Effector memory CD4-positive, alpha-beta T cell (primary cell): ENCODE measurements at regions not wholly inside any gene's neighbourhood (a gene's known extent, or its start where the extent isn't known, plus 50 kb on each side); places are given as distances from the start of the nearest gene placed in this dataset.

Experiments used
- DNase-seq, 3 donors: peaks; one replicate each; pipeline ENCODE4 v3.0.0-alpha.2; 2020
- H3K27ac ChIP-seq: 2 replicates; pipeline ENCODE4 v1.7.0; 2013; ENCODE audit warnings: mild to moderate bottlenecking, low read length, moderate library complexity; ENCODE audit not compliant: insufficient read depth, poor library complexity, severe bottlenecking
- H3K27me3 ChIP-seq: replicated peaks from 2 replicates; pipeline ENCODE4 v1.7.0; 2013; ENCODE audit warnings: mild to moderate bottlenecking, low read length; ENCODE audit not compliant: insufficient read depth, control insufficient read depth, poor library complexity, severe bottlenecking
- H3K36me3 ChIP-seq: 2 replicates; pipeline ENCODE4 v1.7.0; 2013; ENCODE audit warnings: mild to moderate bottlenecking, low read length, moderate library complexity; ENCODE audit not compliant: control insufficient read depth, insufficient read depth
- H3K4me1 ChIP-seq: 2 replicates; pipeline ENCODE4 v1.7.0; 2013; ENCODE audit warnings: low read length, mild to moderate bottlenecking; ENCODE audit not compliant: control insufficient read depth, insufficient read depth, poor library complexity, severe bottlenecking
- H3K4me3 ChIP-seq: 2 replicates; pipeline ENCODE4 v1.7.0; 2013; ENCODE audit warnings: low read length, low read depth, mild to moderate bottlenecking; ENCODE audit not compliant: insufficient read depth, poor library complexity, severe bottlenecking
- H3K9me3 ChIP-seq: 2 replicates; pipeline ENCODE4 v1.7.0; 2013; ENCODE audit warnings: mild to moderate bottlenecking, low read length, moderate library complexity; ENCODE audit not compliant: control insufficient read depth

DNA sequence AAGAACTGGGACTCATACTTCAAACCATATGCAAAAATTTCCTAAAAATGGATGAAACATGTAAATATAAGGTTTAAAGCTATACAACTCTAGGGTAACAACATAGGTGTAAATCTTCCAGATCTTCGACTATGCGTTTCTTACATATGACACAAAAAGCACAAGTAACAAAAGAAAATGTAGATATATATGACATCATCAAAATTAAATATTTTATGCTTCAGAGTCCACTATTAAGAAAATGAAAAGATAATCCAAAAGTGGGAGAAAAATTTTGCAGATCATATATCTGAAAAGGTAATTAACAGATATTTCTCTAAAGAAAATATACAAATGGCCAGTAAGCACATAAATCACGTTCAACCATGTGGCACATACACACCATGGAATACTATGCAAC is 164.2 kb upstream of the ACTRT1 start:
- Histone ChIP-seq H3K27me3 (no peaks in the 10 kb centered on the region), H3K4me3 (no peak overlapping the region), H3K27ac (no peak overlapping the region), H3K4me1 (no peaks in the 10 kb centered on the region), H3K9me3 (no peaks in the 10 kb centered on the region), H3K36me3 (no peaks in the 10 kb centered on the region)
- no peak for DNase-seq

DNA sequence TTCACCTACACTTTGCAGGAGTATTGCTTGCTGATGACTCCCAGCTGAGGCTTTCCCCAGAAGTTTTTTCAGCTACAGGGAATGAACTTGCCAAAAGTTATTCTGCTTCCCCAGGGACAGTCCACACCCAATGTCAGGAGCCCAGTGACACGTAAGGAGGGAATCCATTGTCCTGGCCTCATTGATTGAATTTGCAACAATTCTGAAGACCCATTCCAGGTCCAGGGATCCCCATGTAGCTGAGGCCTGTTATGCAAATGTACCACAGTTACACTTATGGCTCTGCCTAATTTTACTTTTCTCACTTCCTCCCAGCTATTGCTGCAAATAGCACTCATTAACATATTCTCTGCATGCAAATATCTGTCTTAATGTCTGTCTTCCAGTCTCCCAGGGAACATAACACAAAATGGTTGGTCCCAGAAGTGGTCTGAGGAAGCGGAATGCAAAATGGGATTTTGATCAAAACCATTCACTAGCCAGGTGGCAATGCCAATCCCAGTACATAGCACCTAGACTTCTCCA is 113.7 kb upstream of the ACTRT1 start:
- no peaks in the 10 kb centered on the region for H3K36me3 ChIP-seq
- no peak overlapping the region for H3K27ac ChIP-seq
- H3K27me3 ChIP-seq, result no peaks in the 10 kb centered on the region
- no peaks in the 10 kb centered on the region for H3K4me1 ChIP-seq
- no peaks in the 10 kb centered on the region for H3K9me3 ChIP-seq
- no peak overlapping the region for H3K4me3 ChIP-seq
- DNase-seq, result no peak

DNA sequence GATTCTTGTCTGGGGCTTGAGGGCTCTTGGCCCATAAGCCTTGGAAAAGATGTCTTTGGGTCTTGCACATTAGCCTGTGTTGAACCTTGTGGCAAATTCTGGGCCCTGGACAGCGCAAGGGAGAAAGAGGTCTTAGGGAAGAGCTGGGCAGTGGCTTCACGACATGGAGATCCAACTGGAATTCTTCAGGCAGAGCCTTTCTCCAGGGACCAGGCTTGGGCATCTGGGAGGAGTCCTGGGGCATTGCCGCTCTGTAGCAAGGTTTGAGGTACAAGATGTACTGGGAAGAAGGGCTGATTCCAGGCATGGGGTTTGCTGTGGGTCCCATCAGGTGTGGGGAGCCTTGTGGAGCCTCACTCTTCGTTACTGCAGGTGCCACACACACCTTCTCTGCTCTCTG is 104.0 kb upstream of the ACTRT1 start:
- H3K9me3 ChIP-seq, result no peaks in the 10 kb centered on the region
- no peak overlapping the region for H3K4me3 ChIP-seq
- H3K4me1 ChIP-seq, result no peaks in the 10 kb centered on the region
- H3K27ac ChIP-seq, result no peak overlapping the region
- DNase-seq, result no peak
- no peaks in the 10 kb centered on the region for H3K27me3 ChIP-seq
- H3K36me3 ChIP-seq, result no peaks in the 10 kb centered on the region

DNA sequence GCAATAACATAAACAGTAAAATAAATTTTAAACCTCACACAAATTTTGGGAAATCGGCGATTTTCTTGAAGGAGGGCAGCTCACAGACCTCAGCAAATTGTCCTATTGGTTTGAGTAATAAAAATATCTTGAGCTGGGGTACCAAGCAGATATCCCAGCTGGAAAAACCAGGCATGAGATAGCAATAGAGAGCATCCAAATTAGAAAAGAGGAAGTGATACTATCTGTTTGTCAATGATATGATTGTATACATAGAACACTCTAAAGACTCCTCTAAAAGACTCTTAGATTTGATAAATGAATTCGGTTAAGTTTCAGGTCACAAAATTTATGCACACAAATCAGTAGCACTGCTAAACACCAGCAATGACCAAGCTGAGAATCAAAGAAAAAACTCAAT is 90.5 kb upstream of the ACTRT1 start:
- no peak overlapping the region for H3K4me3 ChIP-seq
- H3K9me3 ChIP-seq, result no peaks in the 10 kb centered on the region
- no peak overlapping the region for H3K27ac ChIP-seq
- no peak for DNase-seq
- H3K4me1 ChIP-seq, result no peaks in the 10 kb centered on the region
- H3K36me3 ChIP-seq, result no peaks in the 10 kb centered on the region
- no peaks in the 10 kb centered on the region for H3K27me3 ChIP-seq

DNA sequence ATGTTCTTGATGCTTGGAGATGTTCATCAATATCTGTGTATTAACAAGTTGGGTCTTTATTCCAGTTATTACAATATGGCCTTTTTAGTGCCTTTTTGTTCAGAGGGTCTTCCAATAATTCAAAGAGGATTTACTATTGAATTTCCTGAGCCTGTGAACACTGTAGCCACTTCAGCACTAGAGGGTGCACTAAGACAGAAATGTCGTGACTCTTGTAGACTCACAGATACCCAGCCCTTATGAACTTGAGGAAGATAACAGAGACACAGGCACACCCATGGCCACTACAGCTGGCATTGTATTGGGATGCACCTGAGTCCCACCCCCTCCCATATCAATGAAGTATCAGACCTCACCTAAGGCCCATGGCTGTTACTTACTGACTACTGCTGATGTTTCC is 54.4 kb upstream of the ACTRT1 start:
- no peaks in the 10 kb centered on the region for H3K36me3 ChIP-seq
- no peak for DNase-seq
- H3K9me3 ChIP-seq, result no peaks in the 10 kb centered on the region
- H3K4me1 ChIP-seq, result no peaks in the 10 kb centered on the region
- H3K27me3 ChIP-seq, result no peaks in the 10 kb centered on the region
- no peak overlapping the region for H3K4me3 ChIP-seq
- H3K27ac ChIP-seq, result no peak overlapping the region

DNA sequence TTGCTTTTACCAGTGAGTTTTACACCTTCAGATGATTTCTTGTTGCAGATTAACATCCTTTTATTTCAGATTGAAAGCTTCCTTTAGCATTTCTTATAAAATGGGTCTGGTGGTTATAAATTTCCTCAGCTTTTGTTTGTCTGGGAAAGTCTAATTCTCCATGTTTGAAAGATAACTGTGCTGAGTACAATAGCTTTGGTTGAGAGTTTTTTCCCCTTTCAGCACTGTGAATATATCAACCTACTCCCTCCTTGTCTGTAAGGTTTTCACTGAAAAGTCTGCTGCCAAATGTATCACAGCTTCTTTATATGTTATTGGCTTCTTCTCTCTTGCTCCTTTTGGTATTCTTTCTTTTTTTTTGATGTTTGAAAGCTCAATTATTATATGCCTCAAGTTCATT is 53.5 kb upstream of the ACTRT1 start:
- H3K36me3 ChIP-seq, result no peaks in the 10 kb centered on the region
- H3K27me3 ChIP-seq, result no peaks in the 10 kb centered on the region
- H3K27ac ChIP-seq, result no peak overlapping the region
- DNase-seq, result no peak
- no peaks in the 10 kb centered on the region for H3K9me3 ChIP-seq
- no peak overlapping the region for H3K4me3 ChIP-seq
- no peaks in the 10 kb centered on the region for H3K4me1 ChIP-seq
